HCT116 (cell line): ENCODE measurements at regions not wholly inside any gene's neighbourhood (a gene's known extent, or its start where the extent isn't known, plus 50 kb on each side); places are given as distances from the start of the nearest gene placed in this dataset.

Source experiments
- ATAC-seq: fragments of 200-7000 bp; cut with Tn5 transposase; 2 replicates; pipeline ENCODE4 v1.9.1; 2020; ENCODE audit warnings: mild to moderate bottlenecking, moderate library complexity
- BruUV-seq: library from RNA; stranded (reverse); fragments of 400-500 nt; replicated peaks from 2 replicates; lab custom pipeline; 2021; lab: Mats Ljungman, UMichigan
- CTCF ChIA-PET: fragments of 300-600 bp; sonication (Branson Sonifier 250); formaldehyde crosslinking; loops from one replicate; lab custom pipeline; 2021; ENCODE audit warnings: antibody characterized with exemption; lab: Charles Lee
- POLR2A ChIA-PET: fragments of 300-600, 350-600 bp; sonication (Branson Sonifier 250); formaldehyde crosslinking; loops from one replicate; lab custom pipeline; 2021; ENCODE audit warnings: antibody characterized with exemption; lab: Charles Lee
- RAD21 ChIA-PET, 2 experiments: fragments of 300-600 bp; sonication (Branson Sonifier 250); formaldehyde crosslinking; loops; one replicate each; lab custom pipeline; 2023; ENCODE audit warnings: low total read pairs in 2 of 2; ENCODE audit not compliant: uncharacterized antibody in 2 of 2, unreplicated experiment in 2 of 2, low non-redundant PET in 1 of 2; lab: Charles Lee
- DNase-seq: peaks from one replicate; pipeline ENCODE4 v3.0.0-alpha.2; 2010; ENCODE audit warnings: low read depth, low spot score
- H2AFZ ChIP-seq: fragments of 200-600 bp; shearing (Covaris generic), sonication (generic); 2 replicates; pipeline ENCODE4 v1.6.1; 2017; ENCODE audit warnings: low read depth, mixed run types, mixed read lengths, antibody characterized with exemption, low read length; ENCODE audit not compliant: poor library complexity, severe bottlenecking
- H3K27ac ChIP-seq: 2 replicates; pipeline ENCODE4 v1.5.1; 2012; ENCODE audit warnings: low read depth, low read length
- H3K27me3 ChIP-seq: fragments of 200-600 bp; sonication (generic); 2 replicates; pipeline ENCODE4 v1.6.1; 2016; ENCODE audit warnings: mixed run types, low read length, mixed read lengths; ENCODE audit not compliant: insufficient read depth
- H3K36me3 ChIP-seq, 2 experiments: fragments of 200-500 bp in 1 of 2; fragments of 200-600 bp in 1 of 2; sonication (Bioruptor generic) in 1 of 2; sonication (generic) in 1 of 2; 2 replicates each; pipeline versions ENCODE4 v1.5.1 to v1.6.1; 2014 to 2016; ENCODE audit warnings: low read length in 2 of 2, inconsistent platforms in 1 of 2, mixed read lengths in 1 of 2, mixed run types in 1 of 2; ENCODE audit not compliant: insufficient read depth in 2 of 2, control insufficient read depth in 1 of 2
- H3K4me1 ChIP-seq, 2 experiments: fragments of 200-600 bp in 1 of 2; sonication (generic) in 1 of 2; 2 replicates each; pipeline versions ENCODE4 v1.5.1 to v1.6.1; 2012 to 2017; ENCODE audit warnings: low read length in 2 of 2, inconsistent platforms in 1 of 2, mild to moderate bottlenecking in 1 of 2, mixed read lengths in 1 of 2, mixed run types in 1 of 2, moderate library complexity in 1 of 2; ENCODE audit not compliant: insufficient read depth in 2 of 2, control insufficient read depth in 1 of 2
- H3K4me2 ChIP-seq: fragments of 200-600 bp; sonication (generic); 2 replicates; pipeline ENCODE4 v1.6.1; 2017; ENCODE audit warnings: mixed run types, low read length, mixed read lengths
- H3K4me3 ChIP-seq, 2 experiments: fragments of 200-600 bp in 1 of 2; sonication (generic) in 1 of 2; replicated peaks in 1 of 2; 2 replicates each; pipeline ENCODE4 v1.5.1; 2011 to 2016; ENCODE audit warnings: low read length in 2 of 2, control low read depth in 1 of 2, low read depth in 1 of 2, mild to moderate bottlenecking in 1 of 2, mixed read lengths in 1 of 2, mixed run types in 1 of 2
- H3K79me2 ChIP-seq: fragments of 200-600 bp; sonication (generic); 2 replicates; pipeline ENCODE4 v1.6.1; 2017; ENCODE audit warnings: mild to moderate bottlenecking, mixed run types, low read length, moderate library complexity, mixed read lengths; ENCODE audit not compliant: insufficient read depth
- H3K9ac ChIP-seq: fragments of 200-600 bp; sonication (generic); 2 replicates; pipeline ENCODE4 v1.6.1; 2016; ENCODE audit warnings: low read length, mixed read lengths
- H3K9me2 ChIP-seq: fragments of 200-600 bp; sonication (generic), shearing (Covaris generic); 2 replicates; pipeline ENCODE4 v1.6.1; 2017; ENCODE audit warnings: mixed run types, mild to moderate bottlenecking, moderate library complexity; ENCODE audit not compliant: insufficient read depth
- H3K9me3 ChIP-seq, 2 experiments: fragments of 200-500 bp in 1 of 2; fragments of 200-600 bp in 1 of 2; sonication (Bioruptor generic) in 1 of 2; sonication (generic) in 1 of 2; 2 replicates each; pipeline ENCODE4 v1.6.1; 2014 to 2017; ENCODE audit warnings: low read length in 2 of 2, mixed read lengths in 2 of 2, inconsistent platforms in 1 of 2, low read depth in 1 of 2, mild to moderate bottlenecking in 1 of 2, mixed run types in 1 of 2, moderate library complexity in 1 of 2; ENCODE audit not compliant: control insufficient read depth in 1 of 2, insufficient read depth in 1 of 2
- H4K20me1 ChIP-seq: fragments of 200-600 bp; sonication (generic), shearing (Covaris generic); 2 replicates; pipeline ENCODE4 v1.6.1; 2017; ENCODE audit warnings: mixed run types, mild to moderate bottlenecking, moderate library complexity; ENCODE audit not compliant: insufficient read depth
- CEBPB ChIP-seq: IDR thresholded peaks from 2 replicates; pipeline ENCODE4 v1.6.1; 2012; ENCODE audit warnings: low read depth
- CTCF ChIP-seq, 3 experiments: fragments of 200-600 bp in 1 of 3; sonication (generic) in 1 of 3; IDR thresholded peaks in 2 of 3; conservative IDR thresholded peaks in 1 of 3; 2 replicates each; pipeline ENCODE4 v1.5.1; 2012 to 2017; ENCODE audit warnings: low read depth in 2 of 3, low read length in 2 of 3, antibody characterized with exemption in 1 of 3, borderline replicate concordance in 1 of 3, control low read depth in 1 of 3, mild to moderate bottlenecking in 1 of 3, mixed read lengths in 1 of 3, mixed run types in 1 of 3, moderate library complexity in 1 of 3; ENCODE audit not compliant: insufficient read depth in 1 of 3
- ELF1 ChIP-seq: IDR thresholded peaks from 2 replicates; pipeline ENCODE4 v1.6.1; 2012; ENCODE audit warnings: low read depth, borderline replicate concordance
- EZH2 ChIP-seq: fragments of 200-600 bp; sonication (generic); IDR thresholded peaks from 2 replicates; pipeline ENCODE4 v1.6.1; 2017; ENCODE audit warnings: antibody characterized with exemption, mixed run types
- FOSL1 ChIP-seq: IDR thresholded peaks from 2 replicates; pipeline ENCODE4 v1.6.1; 2012; ENCODE audit warnings: low read depth
- JUND ChIP-seq: IDR thresholded peaks from 2 replicates; pipeline ENCODE4 v1.6.1; 2012
- POLR2A ChIP-seq: IDR thresholded peaks from 2 replicates; pipeline ENCODE4 v1.7.0; 2011; ENCODE audit warnings: borderline replicate concordance; ENCODE audit not compliant: insufficient read depth, insufficient read length; ENCODE audit errors: extremely low read depth
- REST ChIP-seq: IDR thresholded peaks from 2 replicates; pipeline ENCODE4 v1.6.1; 2012; ENCODE audit warnings: low read depth
- SIN3A ChIP-seq: IDR thresholded peaks from 2 replicates; pipeline ENCODE4 v1.6.1; 2012; ENCODE audit warnings: low read depth
- ZFX ChIP-seq: fragments of 450-650 bp; IDR thresholded peaks from 2 replicates; pipeline ENCODE4 v1.6.1; 2017
- intact Hi-C: fragments of 100-400 bp; cut with micrococcal nuclease; formaldehyde crosslinking; loops from 2 replicates; pipeline ENCODE4 v1.10.0; 2022

- ATAC-seq (no peak), DNase-seq (no peak)
- H4K20me1 ChIP-seq = no peaks in the 10 kb centered on the region
- no peak overlapping the region for H3K4me2 ChIP-seq
- H3K27ac ChIP-seq = no peak overlapping the region
- no peaks in the 10 kb centered on the region for H3K9me2 ChIP-seq
- no peak overlapping the region for H2AFZ ChIP-seq
- TF ChIP-seq ZFX (no peak), JUND (no peak), SIN3A (no peak), FOSL1 (no peak), POLR2A (no peak), CEBPB (no peak), REST (no peak), ELF1 (no peak), EZH2 (no peak), CTCF (IDR thresholded peaks at IDR 0.05 in 2 of 3, conservative IDR thresholded peaks at IDR 0.05 in 1 of 3; ENCODE audit: borderline replicate concordance in 1 of 3, insufficient read depth in 1 of 3, low read depth in 2 of 3, low read length in 2 of 3) (no peak)
- H3K9ac ChIP-seq = no peak overlapping the region
- no TSS peak for BruUV-seq
- H3K27me3 ChIP-seq = no peaks in the 10 kb centered on the region
- H3K4me3 ChIP-seq = no peak overlapping the region
- no peaks in the 10 kb centered on the region for H3K4me1 ChIP-seq
- ChIA-PET CTCF (no interaction called here), POLR2A (no interaction called here), RAD21 (no interaction called here)
- H3K36me3 ChIP-seq = no peaks in the 10 kb centered on the region
- intact Hi-C loops = no loop called here
- H3K79me2 ChIP-seq = no peaks in the 10 kb centered on the region
- no peaks in the 10 kb centered on the region for H3K9me3 ChIP-seq
Measured at GRCh38 chr2:228731517-228731916, 539.6 kb downstream of the PID1 start.
